ENCODE measurements at regions not wholly inside any gene's neighbourhood (a gene's known extent, or its start where the extent isn't known, plus 50 kb on each side); places are given as distances from the start of the nearest gene placed in this dataset.
"Not testable (repeated sequence)": the region's sequence is repeated elsewhere in the genome, so short reads cannot be mapped to it uniquely, and the experiment has no call there.

DNA sequence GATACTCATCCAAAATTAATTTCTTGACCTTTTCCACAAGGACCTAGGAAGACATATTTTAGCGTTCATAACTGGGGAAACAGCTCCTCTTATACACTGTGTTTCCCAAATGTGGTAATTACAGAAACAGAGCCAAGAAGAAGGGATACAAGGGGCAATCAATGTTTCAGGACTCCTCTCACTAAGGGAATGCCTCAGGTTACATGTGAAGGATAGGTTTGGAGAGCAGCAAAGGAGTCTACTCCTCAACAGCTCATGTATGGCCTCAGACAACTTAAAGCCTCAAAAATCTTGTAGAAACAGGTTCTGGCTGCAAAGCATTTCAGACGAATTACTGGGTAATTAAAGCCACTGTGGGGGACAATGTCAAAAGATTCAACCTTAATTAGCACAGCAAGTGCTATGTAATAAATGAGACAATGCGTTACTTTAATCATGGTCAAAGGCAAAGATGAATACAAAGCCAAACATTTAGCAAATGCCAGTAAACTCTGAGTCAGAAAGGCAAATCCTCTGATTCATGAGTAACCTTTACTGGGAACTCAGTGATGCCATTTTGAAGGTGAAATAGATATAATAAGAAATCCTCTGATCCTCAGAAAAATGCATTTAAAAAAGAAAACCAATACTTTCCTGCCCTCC lies 1111.2 kb downstream of the TUSC7 start:
- no peak for FAIRE-seq
- DNase-seq (ENCODE audit: low spot score in 2 of 2), result no peak

DNA sequence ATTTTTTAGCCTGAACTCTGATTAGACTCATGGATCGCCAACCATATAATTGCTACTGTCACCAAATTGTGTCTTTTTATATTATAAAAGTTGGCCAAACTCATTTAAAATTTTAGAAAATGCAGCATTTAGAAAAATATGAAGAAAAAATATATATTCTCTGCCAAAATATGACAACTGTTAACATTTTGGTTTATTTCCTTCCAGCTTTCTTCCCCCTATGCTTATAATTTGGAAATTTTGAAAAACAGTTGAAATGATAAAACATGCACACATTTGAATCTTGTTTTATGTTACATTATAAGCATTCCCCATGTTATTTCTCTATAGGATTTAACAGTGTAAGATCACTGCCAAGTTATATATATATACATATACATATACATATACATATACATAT lies 1112.8 kb downstream of the TUSC7 start:
- DNase-seq (ENCODE audit: low spot score in 2 of 2) (no peak), FAIRE-seq (peak; percentile 21)

DNA sequence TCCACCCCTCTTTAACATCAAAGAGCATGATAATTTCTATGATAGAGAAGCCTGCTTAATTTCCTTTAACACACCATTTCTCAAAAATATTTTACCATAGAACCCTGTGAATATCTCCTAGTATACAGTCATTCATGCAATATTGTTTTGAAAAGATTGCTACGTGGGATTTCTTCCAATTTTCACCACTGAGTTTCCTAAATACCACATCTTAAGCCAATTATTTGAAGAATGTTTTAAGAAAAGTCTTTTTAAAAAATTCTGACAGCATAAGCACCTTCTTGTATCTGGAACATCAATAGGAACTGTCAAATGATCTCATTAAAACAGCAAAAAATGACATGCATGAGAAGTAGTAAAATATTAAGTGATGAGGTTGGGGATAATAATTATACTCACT lies 1126.7 kb downstream of the TUSC7 start:
- no peak for FAIRE-seq

DNA sequence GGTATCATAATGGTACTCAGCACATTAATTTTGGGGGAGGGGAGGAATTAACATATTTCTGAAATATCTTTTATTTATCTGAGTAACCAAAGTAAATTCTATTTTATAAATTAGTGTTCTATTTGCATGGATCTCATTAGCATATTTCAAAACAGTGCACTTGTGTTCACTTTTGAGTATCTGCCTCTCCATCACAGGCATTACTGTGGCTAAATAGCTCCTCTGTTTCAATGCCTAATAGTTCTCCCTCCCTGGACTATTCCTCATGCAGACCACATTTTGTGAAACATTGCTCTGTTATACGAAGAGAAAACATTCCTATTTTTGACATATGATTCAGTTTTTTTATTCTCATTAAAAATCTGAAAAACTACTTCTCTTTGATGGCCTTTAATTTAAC lies 1127.8 kb downstream of the TUSC7 start:
- FAIRE-seq (peak; percentile 24), DNase-seq (ENCODE audit: low spot score in 2 of 2) (no peak)

More for the DNA sequence above, 1126.7 kb downstream of the TUSC7 start:
- DNase-seq (ENCODE audit: low spot score in 2 of 2), result no peak

GRCh38 chr3:117842086-117842485 lies 1132.5 kb downstream of the TUSC7 start:
- FAIRE-seq (no peak), DNase-seq (ENCODE audit: low spot score in 2 of 2) (no peak)

GRCh38 chr3:117843356-117843755 lies 1133.8 kb downstream of the TUSC7 start:
- DNase-seq (ENCODE audit: low spot score in 2 of 2), result no peak
- no peak for FAIRE-seq

DNA sequence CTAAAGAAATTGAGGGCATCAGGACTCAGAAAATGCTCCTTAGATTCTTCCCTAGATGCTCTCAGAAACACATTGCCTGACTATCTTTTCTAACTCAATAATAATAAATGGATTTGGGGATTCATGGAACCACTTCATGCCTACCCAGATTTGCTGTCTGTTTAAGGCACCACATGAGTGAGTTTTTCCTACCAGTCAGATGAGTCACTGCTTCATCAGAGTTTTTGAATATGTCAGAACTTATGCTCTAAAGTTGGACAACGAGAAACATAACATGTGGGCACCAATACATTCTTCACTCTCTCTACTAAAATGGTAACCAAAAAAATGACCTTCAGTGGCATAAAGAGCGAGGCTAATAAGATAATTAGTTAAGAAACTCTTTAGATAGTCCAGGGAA lies 1135.1 kb downstream of the TUSC7 start:
- no peak for FAIRE-seq

GRCh38 chr3:117846238-117846637 lies 1136.7 kb downstream of the TUSC7 start:
- DNase-seq (ENCODE audit: low spot score in 2 of 2), result no peak
- FAIRE-seq, result no peak

More for the DNA sequence above, 1135.1 kb downstream of the TUSC7 start:
- DNase-seq (ENCODE audit: low spot score in 2 of 2), result no peak

DNA sequence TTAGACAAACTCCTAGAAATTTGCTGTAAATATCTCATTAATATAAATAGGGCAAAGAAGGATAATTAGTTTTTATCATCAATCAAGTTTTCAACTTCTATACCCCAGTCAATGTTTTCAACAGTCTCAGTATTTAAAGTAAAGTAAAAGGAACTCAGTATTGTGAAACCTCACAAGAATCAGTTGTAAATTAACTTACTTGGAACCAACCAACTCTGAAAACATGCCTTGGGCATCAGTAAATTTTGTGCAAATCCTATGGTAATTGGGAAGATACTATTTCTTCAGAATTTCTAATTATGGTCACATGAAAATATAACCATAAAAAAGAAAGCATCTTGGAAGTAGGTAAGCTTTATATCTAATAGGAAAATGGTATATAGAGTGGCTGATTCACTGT lies 1139.0 kb downstream of the TUSC7 start:
- FAIRE-seq (no peak), DNase-seq (ENCODE audit: low spot score in 2 of 2) (no peak)

- FAIRE-seq (no peak), DNase-seq (ENCODE audit: low spot score in 2 of 2) (no peak)
These were observed 1144.5 kb downstream of the TUSC7 start for GRCh38 chr3:117853923-117854668.

DNA sequence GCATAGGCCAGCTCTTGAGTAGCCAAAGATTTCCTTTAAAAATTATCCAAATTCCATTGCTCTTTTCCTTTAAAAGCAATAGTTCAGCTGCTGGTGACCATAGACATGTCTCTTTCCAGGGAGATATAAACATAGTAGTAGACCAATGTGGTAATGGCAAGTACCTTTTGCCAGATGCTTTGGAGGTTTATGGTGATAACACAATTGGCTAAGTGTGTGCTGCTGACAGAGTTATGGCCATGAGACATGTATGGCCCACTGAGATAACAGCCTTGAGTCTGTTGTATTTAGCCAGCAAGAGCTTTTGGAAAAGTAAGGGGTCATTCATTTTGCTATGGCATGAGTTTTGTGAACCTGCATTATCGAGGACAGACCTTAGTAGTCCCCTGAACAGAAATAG lies 1146.8 kb downstream of the TUSC7 start:
- FAIRE-seq, result no peak
- no peak for DNase-seq (ENCODE audit: low spot score in 2 of 2)

DNA sequence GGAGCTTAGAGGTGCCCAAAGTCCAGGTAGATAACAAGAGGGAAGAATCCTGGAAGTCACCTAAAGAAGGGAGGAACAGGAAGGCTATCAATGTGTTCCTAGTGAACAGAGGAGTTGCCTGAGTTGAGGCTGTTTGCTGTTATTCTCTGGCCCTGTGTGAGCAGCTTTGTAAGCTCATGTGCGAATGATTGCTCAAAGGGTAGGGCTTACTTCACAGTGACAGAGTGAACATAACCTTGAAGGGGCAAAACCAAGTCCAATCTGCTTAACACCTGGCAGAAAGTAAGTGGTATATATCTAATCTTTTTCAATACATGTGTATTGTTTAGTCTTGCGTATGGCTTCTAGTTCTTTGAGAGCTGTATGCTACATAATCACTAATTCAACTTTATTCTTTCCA lies 1153.6 kb downstream of the TUSC7 start:
- DNase-seq (ENCODE audit: low spot score in 2 of 2) (no peak), FAIRE-seq (no peak)

DNA sequence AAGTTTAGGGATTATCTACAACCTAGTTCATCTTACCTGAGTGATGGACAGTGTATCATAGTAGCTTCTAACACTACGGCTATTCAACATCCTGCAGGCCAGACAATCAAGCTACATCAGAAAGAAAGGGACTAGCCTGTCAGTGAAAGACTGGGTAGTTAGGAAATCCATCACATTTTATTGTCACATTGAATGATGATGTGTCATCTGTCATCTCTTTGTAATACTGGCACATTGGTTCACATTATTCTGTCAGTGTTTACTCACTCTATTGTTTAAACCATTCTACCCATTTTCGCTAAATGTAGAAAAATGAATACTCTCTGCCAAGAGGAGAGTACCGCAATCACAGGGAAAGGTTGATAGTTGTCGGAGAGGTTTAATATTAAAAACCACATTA lies 1155.8 kb downstream of the TUSC7 start:
- FAIRE-seq (no peak), DNase-seq (ENCODE audit: low spot score in 2 of 2) (no peak)

GRCh38 chr3:117868766-117869165 lies 1159.2 kb downstream of the TUSC7 start:
- DNase-seq (ENCODE audit: low spot score in 2 of 2) (no peak), FAIRE-seq (no peak)

DNA sequence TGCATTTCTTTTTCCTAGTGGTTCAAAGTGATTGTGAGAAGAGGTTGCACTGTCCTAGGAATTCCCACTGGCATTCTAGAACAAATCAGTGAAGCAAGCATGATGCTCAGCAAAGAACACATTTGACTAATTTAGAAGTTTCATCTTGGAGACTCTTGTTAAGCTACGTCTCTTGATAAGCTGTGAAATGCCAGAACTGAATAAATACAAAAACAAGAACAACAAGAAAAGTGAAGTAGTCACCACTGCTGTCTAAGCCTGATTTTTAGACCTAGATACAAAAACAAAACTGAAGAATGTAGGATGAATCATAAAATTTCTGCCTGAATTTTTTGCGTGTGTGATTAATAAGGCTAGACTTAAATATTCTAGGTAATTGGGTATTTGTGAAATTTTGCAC lies 1162.4 kb downstream of the TUSC7 start:
- FAIRE-seq (no peak), DNase-seq (ENCODE audit: low spot score in 2 of 2) (no peak)

- DNase-seq (ENCODE audit: low spot score in 2 of 2); FAIRE-seq: not testable (repeated sequence)
These were observed 1161.9 kb downstream of the IGSF11 start for GRCh38 chr3:117872594-117873248.

DNA sequence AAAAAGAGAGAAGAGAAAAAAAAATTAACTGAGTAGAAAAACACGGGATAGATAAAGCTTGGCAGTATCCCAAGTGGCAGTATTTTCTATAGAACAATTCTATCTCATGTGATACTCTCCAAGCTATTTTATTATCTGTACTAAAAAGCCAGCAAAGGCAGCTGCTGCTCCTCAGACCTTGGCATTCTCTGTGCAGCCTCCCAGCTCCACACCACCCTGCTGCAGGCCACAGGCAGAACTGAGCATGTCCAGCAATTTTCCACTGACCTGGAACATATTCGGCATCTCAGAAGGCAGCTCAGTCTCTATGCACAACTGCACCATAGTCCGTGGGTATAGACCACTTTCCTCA lies 1161.4 kb downstream of the IGSF11 start:
- DNase-seq (ENCODE audit: low spot score in 2 of 2), result no peak
- no peak for FAIRE-seq

GRCh38 chr3:117874028-117874690 lies 1160.5 kb downstream of the IGSF11 start:
- DNase-seq (ENCODE audit: low spot score in 2 of 2), result no peak
- no peak for FAIRE-seq

DNA sequence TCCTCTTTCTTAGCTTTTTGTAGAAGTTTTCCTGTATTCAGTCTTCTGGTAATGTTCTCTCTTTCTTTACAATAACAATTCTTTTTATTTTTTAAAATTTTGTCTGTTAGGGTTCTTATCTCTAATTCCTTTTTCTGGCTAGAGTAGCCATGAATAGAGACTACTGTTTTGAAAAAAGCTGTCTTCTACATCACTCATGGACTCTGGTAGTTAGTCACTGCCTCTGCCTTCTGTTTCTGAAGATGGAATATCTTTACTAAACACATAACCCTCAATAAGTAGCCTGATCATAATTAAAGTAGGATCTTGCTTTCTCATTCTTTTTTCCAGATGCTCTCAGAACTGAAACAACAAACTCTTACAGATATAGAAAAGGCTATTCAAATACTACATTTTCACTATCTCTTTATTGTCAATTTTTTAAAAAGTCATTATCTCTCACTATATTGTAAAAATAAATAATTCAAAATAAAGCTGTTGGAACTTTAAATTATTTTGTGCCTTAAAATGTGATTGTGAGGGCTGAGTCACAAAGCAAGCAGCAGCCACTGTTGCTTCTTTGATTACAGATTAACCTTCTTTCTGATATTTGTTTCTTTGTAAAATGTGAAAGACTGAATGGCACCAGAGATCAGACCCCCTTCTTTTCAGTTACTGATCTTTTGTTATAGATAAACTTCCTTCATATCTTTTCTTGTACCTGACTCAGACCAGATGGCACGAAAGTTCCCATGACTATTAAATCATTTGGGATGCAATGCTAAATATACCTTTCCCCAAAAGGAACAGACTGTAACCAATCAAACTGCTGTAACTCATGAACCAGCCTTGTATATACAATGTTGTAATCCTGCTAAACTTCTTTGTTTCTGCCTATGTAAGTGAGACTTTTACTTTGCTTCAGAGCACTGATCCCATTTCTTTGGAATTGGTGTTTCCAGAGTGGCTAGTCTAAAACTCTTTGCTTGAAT lies 1159.5 kb downstream of the IGSF11 start:
- FAIRE-seq, result no peak

GRCh38 chr3:117875887-117876286 lies 1158.8 kb downstream of the IGSF11 start:
- FAIRE-seq (no peak), DNase-seq (ENCODE audit: low spot score in 2 of 2) (no peak)

More for the DNA sequence above, 1159.5 kb downstream of the IGSF11 start:
- no peak for DNase-seq (ENCODE audit: low spot score in 2 of 2)

All from frontal cortex (tissue), 3 donors.